NOMO-1 (cell line): ENCODE measurements at regions not wholly inside any gene's neighbourhood (a gene's known extent, or its start where the extent isn't known, plus 50 kb on each side); places are given as distances from the start of the nearest gene placed in this dataset.
A peak's percentile ranks its signal among the peaks of the same experiment; 100 is the strongest.
"Not testable (repeated sequence)": the region's sequence is repeated elsewhere in the genome, so short reads cannot be mapped to it uniquely, and the experiment has no call there.

Experiments used
- DNase-seq, 2 experiments: peaks; one replicate each; lab custom pipeline; 2025; ENCODE audit not compliant: unreplicated experiment in 2 of 2; lab: John Stamatoyannopoulos, UW

GRCh38 chr16:88226302-88226701 is 156.5 kb upstream of the ZNF469 start:
- not testable (repeated sequence) for DNase-seq

GRCh38 chr16:88227026-88227721 is 155.6 kb upstream of the ZNF469 start:
- not testable (repeated sequence) for DNase-seq

- not testable (repeated sequence) for DNase-seq
Measured at GRCh38 chr16:88227722-88228482, 154.9 kb upstream of the ZNF469 start.

GRCh38 chr16:88228751-88229150 is 154.0 kb upstream of the ZNF469 start:
- DNase-seq: not testable (repeated sequence)

- not testable (repeated sequence) for DNase-seq
Measured at GRCh38 chr16:88229710-88230109, 153.0 kb upstream of the ZNF469 start.

- not testable (repeated sequence) for DNase-seq
Measured at GRCh38 chr16:88230276-88230966, 152.3 kb upstream of the ZNF469 start.

- DNase-seq: not testable (repeated sequence)
Measured at GRCh38 chr16:88230967-88231615, 151.7 kb upstream of the ZNF469 start.

GRCh38 chr16:88231839-88232238 is 150.9 kb upstream of the ZNF469 start:
- not testable (repeated sequence) for DNase-seq

GRCh38 chr16:88232401-88233258 is 150.1 kb upstream of the ZNF469 start:
- DNase-seq: not testable (repeated sequence)

- not testable (repeated sequence) for DNase-seq
Measured at GRCh38 chr16:88233621-88234420, 148.9 kb upstream of the ZNF469 start.

- DNase-seq: not testable (repeated sequence)
Measured at GRCh38 chr16:88234421-88235271, 148.1 kb upstream of the ZNF469 start.

GRCh38 chr16:88235691-88236090 is 147.1 kb upstream of the ZNF469 start:
- not testable (repeated sequence) for DNase-seq

GRCh38 chr16:88236229-88236628 is 146.5 kb upstream of the ZNF469 start:
- not testable (repeated sequence) for DNase-seq

GRCh38 chr16:88237314-88237713 is 145.4 kb upstream of the ZNF469 start:
- not testable (repeated sequence) for DNase-seq

GRCh38 chr16:88237761-88238415 is 144.9 kb upstream of the ZNF469 start:
- DNase-seq: not testable (repeated sequence)

GRCh38 chr16:88238732-88239274 is 144.0 kb upstream of the ZNF469 start:
- DNase-seq: peak; percentile 18 to 24

- DNase-seq: not testable (repeated sequence)
Measured at GRCh38 chr16:88240118-88240517, 142.6 kb upstream of the ZNF469 start.
